ENCODE measurements at regions not wholly inside any gene's neighbourhood (a gene's known extent, or its start where the extent isn't known, plus 50 kb on each side); places are given as distances from the start of the nearest gene placed in this dataset.

- TF ChIP-seq CTCF (IDR thresholded peaks at IDR 0.05) (no peak), POLR2A (IDR thresholded peaks at IDR 0.05) (no peak)
Measured at GRCh38 chr5:152051499-152052454, 127.1 kb upstream of the GLRA1 start.
